HepG2 (cell line): ENCODE measurements at regions not wholly inside any gene's neighbourhood (a gene's known extent, or its start where the extent isn't known, plus 50 kb on each side); places are given as distances from the start of the nearest gene placed in this dataset.

ENCODE experiments used
- ETV6 ChIP-seq: sonication (generic); formaldehyde crosslinking; conservative IDR thresholded peaks from 2 replicates; pipeline ENCODE4 v1.4.0; 2020; ENCODE audit warnings: missing genetic modification reagents
- HMGA1 ChIP-seq: sonication (generic); formaldehyde crosslinking; conservative IDR thresholded peaks from 2 replicates; pipeline ENCODE4 v1.4.0; 2020; ENCODE audit warnings: missing genetic modification reagents
- HOXA5 ChIP-seq: sonication (generic); formaldehyde crosslinking; IDR thresholded peaks from 2 replicates; pipeline ENCODE4 v1.4.0; 2020; ENCODE audit warnings: missing genetic modification reagents
- JUN ChIP-seq: sonication (generic); formaldehyde crosslinking; IDR thresholded peaks from 2 replicates; pipeline ENCODE4 v1.4.0; 2020; ENCODE audit warnings: mild to moderate bottlenecking, missing genetic modification reagents
- KAT2B ChIP-seq: fragments of 150-350 bp; IDR thresholded peaks from 2 replicates; pipeline ENCODE4 v1.6.1; 2014; ENCODE audit warnings: low read depth, low read length, borderline replicate concordance
- MLX ChIP-seq: IDR thresholded peaks from 2 replicates; pipeline ENCODE4 v1.6.1; 2016
- NFAT5 ChIP-seq: sonication (generic); formaldehyde crosslinking; IDR thresholded peaks from 2 replicates; pipeline ENCODE4 v1.4.0; 2020; ENCODE audit warnings: missing genetic modification reagents
- NR3C1 ChIP-seq: sonication (generic); formaldehyde crosslinking; IDR thresholded peaks from 2 replicates; pipeline ENCODE4 v1.4.0; 2020; ENCODE audit warnings: missing genetic modification reagents
- NRL ChIP-seq: sonication (generic); formaldehyde crosslinking; IDR thresholded peaks from 2 replicates; pipeline ENCODE4 v1.5.0; 2020; ENCODE audit warnings: missing genetic modification reagents, mild to moderate bottlenecking, moderate library complexity, borderline replicate concordance
- POLR2AphosphoS5 ChIP-seq: IDR thresholded peaks from 2 replicates; pipeline ENCODE4 v1.6.1; 2012; ENCODE audit warnings: low read depth, low read length
- RBM22 ChIP-seq: fragments of 200-400 bp; formaldehyde crosslinking; optimal IDR thresholded peaks from 2 replicates; pipeline ENCODE3; 2017; ENCODE audit warnings: mild to moderate bottlenecking, low read length, moderate library complexity
- SMAD9 ChIP-seq: sonication (generic); formaldehyde crosslinking; IDR thresholded peaks from 2 replicates; pipeline ENCODE4 v1.5.1; 2020; ENCODE audit warnings: mild to moderate bottlenecking, missing genetic modification reagents
- TEAD2 ChIP-seq: sonication (generic); formaldehyde crosslinking; IDR thresholded peaks from 2 replicates; pipeline ENCODE4 v1.9.0; 2021; ENCODE audit warnings: missing genetic modification reagents
- XRCC5 ChIP-seq: fragments of 200-400 bp; formaldehyde crosslinking; optimal IDR thresholded peaks from 2 replicates; pipeline ENCODE3; 2017; ENCODE audit warnings: mild to moderate bottlenecking, low read length
- ZC3H13 ChIP-seq: sonication (generic); formaldehyde crosslinking; IDR thresholded peaks from 2 replicates; pipeline ENCODE4 v1.8.1; 2023; ENCODE audit warnings: mild to moderate bottlenecking, missing genetic modification reagents, moderate library complexity
- ZNF333 ChIP-seq: sonication (generic); formaldehyde crosslinking; IDR thresholded peaks from 2 replicates; pipeline ENCODE4 v1.4.0; 2020; ENCODE audit warnings: mild to moderate bottlenecking, missing genetic modification reagents, borderline replicate concordance
- ZNF350 ChIP-seq: sonication (generic); formaldehyde crosslinking; IDR thresholded peaks from 2 replicates; pipeline ENCODE4 v1.4.0; 2020; ENCODE audit warnings: mild to moderate bottlenecking, low read depth, missing genetic modification reagents, borderline replicate concordance
- ZNF547 ChIP-seq: sonication (generic); formaldehyde crosslinking; IDR thresholded peaks from 2 replicates; pipeline ENCODE4 v1.5.1; 2020; ENCODE audit warnings: mild to moderate bottlenecking, missing genetic modification reagents
- ZNF670 ChIP-seq: sonication (generic); formaldehyde crosslinking; IDR thresholded peaks from 2 replicates; pipeline ENCODE4 v1.8.0; 2022; ENCODE audit warnings: mild to moderate bottlenecking, missing genetic modification reagents, borderline replicate concordance
- ZNF839 ChIP-seq: sonication (generic); formaldehyde crosslinking; IDR thresholded peaks from 2 replicates; pipeline ENCODE4 v1.4.0; 2020; ENCODE audit warnings: missing genetic modification reagents, mild to moderate bottlenecking, borderline replicate concordance
- ZSCAN22 ChIP-seq: sonication (generic); formaldehyde crosslinking; IDR thresholded peaks from 2 replicates; pipeline ENCODE4 v1.4.0; 2020; ENCODE audit warnings: mild to moderate bottlenecking, missing genetic modification reagents
- TF ChIP-seq, protein P1 (sequence below): sonication (generic); formaldehyde crosslinking; IDR thresholded peaks from 2 replicates; pipeline ENCODE4 v1.8.1; 2023; ENCODE audit warnings: mild to moderate bottlenecking, missing genetic modification reagents

DNA sequence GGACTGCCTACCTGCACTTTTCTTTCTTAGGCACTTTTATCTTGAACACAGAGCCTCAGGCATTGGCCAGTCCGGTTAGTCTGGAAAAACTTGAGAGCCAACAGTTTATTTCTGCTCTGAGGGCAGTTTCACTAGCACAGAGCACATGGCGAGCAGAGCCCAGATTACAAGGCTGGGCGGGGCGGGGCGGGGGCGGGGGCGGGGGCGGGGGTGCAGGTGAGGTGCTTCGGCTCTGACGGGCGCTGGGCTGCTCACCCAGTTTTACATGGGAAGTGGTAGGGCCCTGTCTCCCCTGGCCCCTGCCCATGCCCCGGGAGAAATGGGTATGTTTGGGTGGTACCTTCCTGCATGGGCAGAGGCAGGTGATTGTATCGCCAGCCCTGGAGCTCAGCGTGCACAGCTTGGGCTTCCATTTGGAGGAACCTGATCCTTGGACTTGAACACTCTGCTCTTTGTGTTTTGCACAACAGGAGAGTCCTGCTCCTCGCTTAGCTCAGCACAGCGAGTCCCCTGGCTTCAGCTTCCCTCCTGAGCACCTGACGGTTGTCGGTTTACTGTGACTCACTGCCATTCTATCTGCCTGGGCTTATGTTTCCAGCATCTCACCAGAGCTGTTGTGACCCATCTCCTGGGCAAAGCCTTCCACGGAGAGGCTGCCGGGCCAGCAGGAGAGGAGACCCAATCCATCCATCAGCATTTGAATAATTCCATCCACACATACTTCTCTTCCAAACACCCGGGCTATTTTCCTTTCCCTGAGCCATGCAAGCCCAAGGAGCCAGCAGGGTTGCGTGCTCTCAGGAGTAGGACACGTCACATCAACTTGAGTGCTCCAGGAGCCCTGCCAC, 108.5 kb downstream of the ARF6 start (continued):
- TF ChIP-seq MLX (CRISPR knock-in tag): no peak
- TF ChIP-seq ZSCAN22: no peak
- TF ChIP-seq XRCC5: peak; percentile 55
- TF ChIP-seq NFAT5 (CRISPR knock-in tag): no peak
- TF ChIP-seq ZNF547: no peak
- TF ChIP-seq JUN (CRISPR knock-in tag): peak; percentile 57; the same call in 1 of the 2 replicates
- peak; percentile 60 for TF ChIP-seq POLR2AphosphoS5
- no peak for TF ChIP-seq ZNF333 (CRISPR knock-in tag)
- TF ChIP-seq HMGA1 (CRISPR knock-in tag): no peak
- peak; percentile 51 for TF ChIP-seq RBM22
- no peak for TF ChIP-seq ZNF350 (CRISPR knock-in tag)
- TF ChIP-seq, protein P1, sequence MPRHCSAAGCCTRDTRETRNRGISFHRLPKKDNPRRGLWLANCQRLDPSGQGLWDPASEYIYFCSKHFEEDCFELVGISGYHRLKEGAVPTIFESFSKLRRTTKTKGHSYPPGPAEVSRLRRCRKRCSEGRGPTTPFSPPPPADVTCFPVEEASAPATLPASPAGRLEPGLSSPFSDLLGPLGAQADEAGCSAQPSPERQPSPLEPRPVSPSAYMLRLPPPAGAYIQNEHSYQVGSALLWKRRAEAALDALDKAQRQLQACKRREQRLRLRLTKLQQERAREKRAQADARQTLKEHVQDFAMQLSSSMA (CRISPR knock-in tag): no peak
- no peak for TF ChIP-seq ZC3H13 (CRISPR knock-in tag)
- TF ChIP-seq ZNF670 (CRISPR knock-in tag): 0 out of 2 replicates have a peak, but pooled peaks have one; percentile 35
- TF ChIP-seq TEAD2 (CRISPR knock-in tag): no peak
- 0 out of 2 replicates have a peak, but pooled peaks have one; percentile 7 for TF ChIP-seq ZNF839 (CRISPR knock-in tag)
- 0 out of 2 replicates have a peak, but pooled peaks have one; percentile 13 for TF ChIP-seq NRL (CRISPR knock-in tag)
- TF ChIP-seq ETV6 (CRISPR knock-in tag): no peak; the same call in 1 of the 2 replicates
- no peak for TF ChIP-seq NR3C1 (CRISPR knock-in tag)
- TF ChIP-seq KAT2B: no peak
- TF ChIP-seq HOXA5 (CRISPR knock-in tag): no peak
- TF ChIP-seq SMAD9 (CRISPR knock-in tag): no peak
